Panc1 (cell line): ENCODE measurements at regions not wholly inside any gene's neighbourhood (a gene's known extent, or its start where the extent isn't known, plus 50 kb on each side); places are given as distances from the start of the nearest gene placed in this dataset.

ENCODE experiments used
- ATAC-seq: fragments of 200-7000 bp; cut with Tn5 transposase; 2 replicates; pipeline ENCODE4 v1.9.1; 2020; ENCODE audit warnings: mild to moderate bottlenecking, moderate library complexity
- BruUV-seq: library from RNA; stranded (reverse); fragments of 400-500 nt; replicated peaks from 2 replicates; lab custom pipeline; 2021; lab: Mats Ljungman, UMichigan
- CTCF ChIA-PET: fragments of 300-600 bp; sonication (Branson Sonifier 250); formaldehyde crosslinking; loops from one replicate; lab custom pipeline; 2022; ENCODE audit warnings: antibody characterized with exemption; lab: Charles Lee
- POLR2A ChIA-PET: fragments of 300-600 bp; sonication (Branson Sonifier 250); formaldehyde crosslinking; loops from one replicate; lab custom pipeline; 2022; ENCODE audit warnings: antibody characterized with exemption; lab: Charles Lee
- DNase-seq: peaks from one replicate; pipeline ENCODE4 v3.0.0-alpha.2; 2010; ENCODE audit warnings: low read depth, low spot score
- H3K27ac ChIP-seq: 2 replicates; pipeline ENCODE4 v1.5.1; 2011; ENCODE audit warnings: mild to moderate bottlenecking, low read length, inconsistent platforms
- H3K27me3 ChIP-seq: fragments of 200-500 bp; sonication (Bioruptor generic); 2 replicates; pipeline ENCODE4 v1.6.0; 2014; ENCODE audit warnings: low read length, inconsistent platforms; ENCODE audit not compliant: control insufficient read depth, insufficient read depth
- H3K36me3 ChIP-seq: fragments of 200-500 bp; sonication (Bioruptor generic); 2 replicates; pipeline ENCODE4 v1.5.1; 2014; ENCODE audit warnings: inconsistent platforms, mild to moderate bottlenecking, low read length, moderate library complexity; ENCODE audit not compliant: control insufficient read depth, insufficient read depth
- H3K4me1 ChIP-seq: 2 replicates; pipeline ENCODE4 v1.5.1; 2011; ENCODE audit warnings: inconsistent platforms, mild to moderate bottlenecking, low read length, moderate library complexity; ENCODE audit not compliant: control insufficient read depth, insufficient read depth
- H3K4me3 ChIP-seq, 2 experiments: 2 replicates each; pipeline ENCODE4 v1.5.1; 2011 to 2012; ENCODE audit warnings: low read depth in 2 of 2, low read length in 2 of 2, mild to moderate bottlenecking in 2 of 2, inconsistent platforms in 1 of 2, moderate library complexity in 1 of 2
- H3K9me3 ChIP-seq: fragments of 200-500 bp; sonication (Bioruptor generic); 2 replicates; pipeline ENCODE4 v1.5.1; 2014; ENCODE audit warnings: low read depth, mild to moderate bottlenecking, inconsistent platforms, low read length, moderate library complexity; ENCODE audit not compliant: control insufficient read depth, insufficient read depth
- CTCF ChIP-seq: fragments of 450-650 bp; IDR thresholded peaks from 2 replicates; pipeline ENCODE4 v1.5.1; 2017; ENCODE audit warnings: mild to moderate bottlenecking
- POLR2AphosphoS5 ChIP-seq: IDR thresholded peaks from 2 replicates; pipeline ENCODE4 v1.6.1; 2012; ENCODE audit warnings: mild to moderate bottlenecking, low read depth, low read length, moderate library complexity
- REST ChIP-seq, 2 experiments: IDR thresholded peaks; 2 replicates each; pipeline ENCODE4 v1.6.1; 2011 to 2012; ENCODE audit warnings: low read depth in 2 of 2, control low read depth in 1 of 2, low read length in 1 of 2, mild to moderate bottlenecking in 1 of 2, moderate library complexity in 1 of 2; ENCODE audit not compliant: insufficient read depth in 1 of 2
- SIN3A ChIP-seq: IDR thresholded peaks from 2 replicates; pipeline ENCODE4 v1.6.1; 2012; ENCODE audit warnings: low read depth, mild to moderate bottlenecking, low read length, moderate library complexity, borderline replicate concordance; ENCODE audit not compliant: insufficient read depth
- TCF7L2 ChIP-seq: IDR thresholded peaks from 2 replicates; pipeline ENCODE4 v1.6.1; 2011; ENCODE audit warnings: mild to moderate bottlenecking, low read depth, low read length, inconsistent platforms
- in situ Hi-C: cut with HindIII; loops from 2 replicates; pipeline ENCODE4 v1.10.0; 2016; ENCODE audit warnings: low sequenced_read_pairs, low pct_unique_long_range_greater_than_20kb
- intact Hi-C: fragments of 100-400 bp; cut with micrococcal nuclease; formaldehyde crosslinking; loops from one replicate; pipeline ENCODE4 v1.10.0; 2022; ENCODE audit not compliant: unreplicated experiment

- no TSS peak for BruUV-seq
- ChIA-PET POLR2A (no interaction called here), CTCF (no interaction called here)
- TF ChIP-seq CTCF (no peak), SIN3A (no peak), POLR2AphosphoS5 (no peak), TCF7L2 (no peak), REST (IDR thresholded peaks at IDR 0.05; ENCODE audit: insufficient read depth in 1 of 2, low read depth in 2 of 2, low read length in 1 of 2) (no peak)
- Histone ChIP-seq H3K27me3 (no peaks in the 10 kb centered on the region), H3K27ac (no peak overlapping the region), H3K9me3 (0 out of 2 replicates have a peak, but pooled peaks cover 2% of the 10 kb centered on the region), H3K36me3 (no peaks in the 10 kb centered on the region), H3K4me1 (no peaks in the 10 kb centered on the region), H3K4me3 (no peak overlapping the region)
- ATAC-seq, result no peak
- no peak for DNase-seq
- in situ Hi-C loops, result no loop called here
- intact Hi-C loops, result no loop called here
These were observed 1399.9 kb upstream of the B3GALT2 start for GRCh38 chr1:194586302-194586701.

GRCh38 chr1:194584052-194584451 lies 1397.6 kb upstream of the B3GALT2 start:
- Histone ChIP-seq H3K27me3 (no peaks in the 10 kb centered on the region), H3K27ac (no peak overlapping the region), H3K36me3 (no peaks in the 10 kb centered on the region), H3K4me3 (no peak overlapping the region), H3K4me1 (no peaks in the 10 kb centered on the region), H3K9me3 (no peaks in the 10 kb centered on the region)
- CTCF ChIA-PET, result no interaction called here
- POLR2A ChIA-PET, result no interaction called here
- TF ChIP-seq SIN3A (no peak), TCF7L2 (no peak), REST (IDR thresholded peaks at IDR 0.05; ENCODE audit: insufficient read depth in 1 of 2, low read depth in 2 of 2, low read length in 1 of 2) (no peak), POLR2AphosphoS5 (no peak), CTCF (no peak)
- in situ Hi-C loops (no loop called here), intact Hi-C loops (no loop called here)
- BruUV-seq, result no TSS peak
- ATAC-seq (no peak), DNase-seq (no peak)
